GM21390 (cell line): ENCODE measurements at regions not wholly inside any gene's neighbourhood (a gene's known extent, or its start where the extent isn't known, plus 50 kb on each side); places are given as distances from the start of the nearest gene placed in this dataset.
"Not testable (repeated sequence)": the region's sequence is repeated elsewhere in the genome, so short reads cannot be mapped to it uniquely, and the experiment has no call there.

Experiments used
- ATAC-seq: cut with Tn5 transposase; IDR thresholded peaks from one replicate; pipeline ENCODE4 v1.9.1; 2021; ENCODE audit not compliant: unreplicated experiment

GRCh38 chr2:89129440-89129839 is 438.0 kb downstream of the RPIA start:
- not testable (repeated sequence) for ATAC-seq

DNA sequence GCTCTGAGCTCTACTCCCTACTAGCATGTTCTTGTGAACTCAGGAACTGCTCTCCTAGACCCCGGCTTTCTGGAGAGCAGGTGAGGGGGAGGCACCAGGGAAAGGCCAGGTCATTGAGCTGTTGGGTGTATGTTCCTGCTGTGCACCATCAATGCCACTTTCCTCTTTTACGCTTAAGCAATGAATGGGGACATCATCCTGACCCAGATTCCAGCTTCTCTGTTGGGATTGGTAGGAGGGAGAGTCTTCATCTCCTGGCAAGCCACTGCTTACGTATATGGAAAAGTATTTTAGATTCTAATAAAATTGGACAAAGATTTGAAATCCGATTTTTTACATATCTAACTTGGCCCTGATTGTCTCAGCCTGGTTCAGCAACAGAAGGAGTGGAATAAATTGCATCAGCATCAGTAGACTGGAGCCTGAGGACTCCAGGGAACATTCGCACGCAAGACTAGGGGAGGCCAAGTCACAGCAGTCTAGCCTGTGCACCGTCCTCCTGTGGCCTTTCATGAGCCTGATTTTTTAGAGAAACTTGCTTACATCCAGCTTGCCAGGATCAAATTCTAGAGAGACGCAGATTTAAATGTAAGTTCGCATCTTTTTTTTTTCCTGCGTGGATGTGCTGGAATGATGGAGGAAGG is 439.3 kb downstream of the RPIA start:
- not testable (repeated sequence) for ATAC-seq

DNA sequence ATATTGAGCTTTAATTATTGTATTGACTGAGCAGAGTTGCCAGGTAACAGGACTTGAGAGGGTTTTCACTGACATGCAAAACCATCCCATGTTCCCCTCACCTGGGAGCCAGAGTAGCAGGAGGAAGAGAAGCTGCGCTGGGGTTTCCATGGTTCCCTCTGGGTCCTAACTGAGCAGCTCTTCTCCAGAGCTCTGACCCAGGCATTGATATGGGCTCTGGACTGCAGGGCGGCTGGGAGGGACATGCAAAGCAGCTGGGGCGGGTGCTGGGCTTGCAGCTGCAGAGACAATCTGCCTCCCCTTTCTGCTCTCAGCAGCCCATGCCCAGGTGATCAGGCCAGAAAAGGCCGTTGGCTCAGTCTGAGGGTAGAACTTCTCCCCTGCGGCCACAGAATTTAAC is 451.5 kb downstream of the RPIA start:
- ATAC-seq, result not testable (repeated sequence)

DNA sequence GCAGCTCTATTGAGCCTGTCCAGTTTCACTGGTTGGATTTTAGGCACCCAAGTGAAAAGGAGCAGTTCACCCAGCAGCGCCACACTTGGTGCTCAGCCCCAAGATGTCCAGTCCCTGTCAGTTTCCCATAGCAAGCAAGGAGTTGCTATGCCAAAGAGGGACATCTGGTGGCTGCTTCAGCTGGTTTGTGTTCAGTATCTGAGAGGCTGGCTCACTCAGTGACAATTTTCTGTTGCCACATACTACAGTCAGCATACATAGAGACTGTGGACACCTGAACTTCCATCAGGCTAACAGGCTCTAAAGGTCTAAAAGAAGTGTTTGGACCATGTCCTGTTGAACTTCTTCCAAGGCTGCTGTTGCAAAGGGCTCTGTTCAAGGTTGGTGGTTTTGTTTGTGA is 453.9 kb downstream of the RPIA start:
- ATAC-seq, result not testable (repeated sequence)

DNA sequence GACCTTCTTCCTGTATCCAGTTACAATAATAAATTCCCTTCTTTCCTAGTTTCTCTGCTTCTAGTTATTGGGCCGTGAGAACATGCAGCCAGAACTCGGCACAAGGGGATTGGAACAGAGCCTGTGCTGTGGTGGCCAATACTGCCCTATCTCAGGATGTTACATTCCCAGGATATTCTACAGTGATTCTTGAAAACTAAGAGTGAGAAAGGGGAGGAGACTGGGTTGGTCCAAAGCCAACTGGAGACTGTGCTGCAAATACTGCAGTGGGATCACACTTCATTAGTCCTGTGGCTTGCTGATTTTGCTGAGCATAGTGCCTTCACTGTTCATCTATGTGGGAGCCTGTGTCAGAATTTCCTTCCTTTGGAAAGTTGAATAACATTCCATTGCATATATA is 456.8 kb downstream of the RPIA start:
- ATAC-seq, result not testable (repeated sequence)

- not testable (repeated sequence) for ATAC-seq
Measured at GRCh38 chr2:89151699-89152098, 460.2 kb downstream of the RPIA start.

DNA sequence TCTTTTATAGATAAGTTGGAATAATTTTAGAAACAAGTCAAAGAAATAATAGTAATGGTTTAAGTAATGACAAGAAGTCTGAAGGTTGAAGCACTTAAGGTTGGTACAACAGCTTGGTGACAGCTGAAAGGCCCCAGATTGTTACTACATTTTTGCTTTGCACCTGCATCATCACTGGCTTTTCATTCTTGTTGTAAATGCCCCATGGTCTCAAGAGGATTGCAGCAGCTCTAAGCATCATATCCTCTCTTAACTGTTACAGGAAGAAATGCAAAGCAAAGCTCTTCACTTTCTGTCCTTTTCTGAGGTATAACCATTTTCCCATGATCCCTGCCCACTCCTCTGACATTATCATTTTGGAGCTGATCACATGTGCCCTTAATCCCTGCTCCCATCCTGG is 461.0 kb downstream of the RPIA start:
- not testable (repeated sequence) for ATAC-seq

DNA sequence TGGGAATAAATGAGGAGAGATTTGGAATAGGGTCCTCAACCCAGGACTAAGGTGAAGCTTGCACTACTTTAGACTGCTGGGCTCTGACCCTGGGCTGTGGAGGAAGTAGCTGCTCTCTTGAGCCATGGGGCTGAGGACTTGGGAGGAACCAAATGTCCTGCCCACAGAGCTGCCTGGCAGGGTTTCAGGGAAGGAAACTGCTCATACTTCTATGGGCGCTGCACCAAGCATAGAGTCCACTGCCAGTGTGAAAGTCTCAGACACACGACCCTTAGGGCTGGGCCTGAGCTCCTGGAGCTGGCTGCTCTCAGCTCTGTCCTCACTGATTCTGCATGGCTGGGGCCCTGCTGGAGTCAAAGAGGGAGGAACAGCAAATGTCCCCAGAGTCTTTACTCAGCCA is 461.7 kb downstream of the RPIA start:
- not testable (repeated sequence) for ATAC-seq

DNA sequence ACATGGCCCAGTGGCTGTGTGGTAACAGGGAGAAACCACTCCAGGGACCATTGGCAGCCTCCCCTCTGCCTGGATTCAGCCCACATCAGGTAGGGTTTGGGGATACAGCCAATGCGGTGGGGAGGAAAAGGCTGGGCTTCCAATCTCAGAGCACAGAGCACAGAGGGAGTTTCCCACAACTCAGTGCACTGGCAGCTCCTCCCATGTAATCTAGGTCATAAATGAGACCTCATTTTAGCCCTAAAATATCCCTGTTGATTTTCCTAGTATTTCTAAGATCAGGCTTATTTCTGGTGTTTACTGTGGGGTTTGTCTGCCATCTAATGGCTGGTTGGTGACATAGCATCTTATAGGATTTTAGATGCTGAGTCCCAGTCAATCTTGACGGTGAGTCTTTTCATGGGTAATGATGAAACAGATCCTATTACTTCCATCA is 462.8 kb downstream of the RPIA start:
- ATAC-seq, result not testable (repeated sequence)

GRCh38 chr2:89160306-89160705 is 468.8 kb downstream of the RPIA start:
- not testable (repeated sequence) for ATAC-seq

- not testable (repeated sequence) for ATAC-seq
Measured at GRCh38 chr2:89161626-89162025, 470.2 kb downstream of the RPIA start.

DNA sequence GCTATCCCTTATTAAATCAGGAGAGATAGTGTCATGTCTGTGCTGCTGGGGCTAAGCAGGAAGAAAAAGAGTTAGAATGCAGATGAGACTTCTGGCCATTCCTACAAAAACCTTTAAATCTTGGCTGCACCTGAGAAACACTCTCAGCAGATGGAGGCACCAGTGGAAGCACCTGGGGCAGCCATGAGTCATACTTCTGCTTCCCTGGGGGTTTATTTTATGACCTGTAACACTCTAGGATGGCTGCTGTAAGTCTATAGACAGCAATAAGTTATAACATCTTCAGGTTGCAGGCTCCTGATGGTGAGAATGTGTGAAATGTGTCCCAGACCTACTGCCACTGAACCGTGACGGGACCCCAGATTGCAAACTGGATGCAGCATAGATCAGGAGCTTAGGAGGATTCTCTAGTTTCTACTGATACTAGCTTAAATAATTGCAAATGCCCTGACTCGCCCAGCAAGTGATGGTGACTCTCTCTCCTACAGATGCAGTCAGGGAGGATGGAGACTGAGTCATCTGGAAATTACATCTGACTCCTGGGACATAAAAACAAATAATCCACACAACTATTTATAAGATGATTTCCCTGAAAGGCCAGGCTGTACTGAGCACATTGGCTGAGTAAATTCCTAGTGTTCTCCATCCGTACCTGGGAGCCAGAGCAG is 479.2 kb downstream of the RPIA start:
- not testable (repeated sequence) for ATAC-seq

DNA sequence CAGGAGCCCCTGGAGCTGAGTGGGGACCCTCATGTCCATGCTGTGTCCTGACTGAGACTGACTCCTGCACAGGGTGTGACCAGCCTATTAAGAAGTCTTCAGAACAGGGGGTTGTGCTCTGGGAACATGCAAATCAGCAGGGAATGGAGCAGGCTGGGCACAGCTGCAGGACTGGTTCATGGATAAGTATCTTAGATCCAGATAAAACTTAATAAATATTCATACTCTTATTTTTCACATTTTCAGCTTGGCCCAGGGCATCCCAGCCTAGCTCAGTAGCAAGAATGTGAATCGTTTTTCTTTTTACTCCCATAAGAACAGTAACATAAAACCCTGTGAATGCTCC is 479.7 kb downstream of the RPIA start:
- not testable (repeated sequence) for ATAC-seq

- ATAC-seq, result not testable (repeated sequence)
Measured at GRCh38 chr2:89177004-89177403, 485.5 kb downstream of the RPIA start.

DNA sequence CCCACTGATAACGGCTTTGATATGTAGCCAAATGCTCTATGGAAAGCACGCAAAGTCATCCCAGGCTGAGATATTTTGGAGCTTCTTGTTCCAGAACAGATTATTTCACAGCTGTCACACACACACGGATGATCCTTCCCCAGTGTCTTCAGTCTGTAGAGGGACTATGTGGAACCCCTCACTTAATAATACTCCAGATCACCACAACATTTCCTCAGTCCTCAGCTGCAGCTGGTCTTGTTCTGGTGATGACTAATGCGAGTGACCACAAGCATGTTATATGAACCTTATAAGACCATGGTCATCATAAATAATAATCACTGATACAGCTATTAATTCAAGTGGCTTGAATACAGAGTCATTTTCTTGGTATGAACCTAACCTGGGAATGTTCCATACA is 490.7 kb downstream of the RPIA start:
- not testable (repeated sequence) for ATAC-seq

DNA sequence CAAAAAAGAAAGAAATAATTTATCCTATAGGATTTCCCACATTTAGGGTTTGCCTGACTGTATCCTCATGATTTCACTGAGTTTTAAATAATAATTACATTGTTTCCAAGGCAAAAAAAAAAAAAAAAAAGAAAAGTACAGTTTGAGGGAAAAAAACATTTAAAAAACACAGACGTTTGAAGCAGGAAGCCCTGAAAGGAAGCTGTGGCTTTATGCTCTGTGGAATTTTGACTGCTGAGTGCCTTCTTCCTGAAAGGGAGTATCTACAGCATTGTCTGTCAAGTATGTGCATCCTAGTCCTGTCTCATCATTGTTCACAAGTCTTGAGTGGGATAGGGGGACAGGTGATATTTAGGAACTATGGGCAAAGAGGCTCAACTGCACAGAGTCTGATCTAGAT is 493.3 kb downstream of the RPIA start:
- not testable (repeated sequence) for ATAC-seq

- not testable (repeated sequence) for ATAC-seq
Measured at GRCh38 chr2:89195636-89196251, 504.3 kb downstream of the RPIA start.

DNA sequence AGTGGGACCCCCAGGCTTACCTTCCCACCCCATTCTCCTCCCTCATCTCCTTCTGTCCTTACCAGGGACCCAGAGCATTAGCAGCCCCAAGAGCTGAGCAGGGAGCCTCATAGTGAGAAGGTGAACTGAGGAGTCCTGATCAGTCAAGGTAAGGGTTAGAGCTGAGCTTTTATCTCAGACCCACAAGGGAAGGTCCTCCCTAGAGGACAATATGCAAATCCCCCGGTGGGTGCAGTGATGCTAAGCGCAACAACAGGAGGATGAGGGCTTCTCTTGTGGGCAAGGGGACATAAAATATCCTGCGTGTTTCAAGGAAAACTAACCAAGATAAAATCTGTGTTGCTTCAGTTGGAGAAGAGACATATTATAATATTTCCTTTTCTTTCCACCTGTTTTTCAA is 505.2 kb downstream of the RPIA start:
- not testable (repeated sequence) for ATAC-seq

DNA sequence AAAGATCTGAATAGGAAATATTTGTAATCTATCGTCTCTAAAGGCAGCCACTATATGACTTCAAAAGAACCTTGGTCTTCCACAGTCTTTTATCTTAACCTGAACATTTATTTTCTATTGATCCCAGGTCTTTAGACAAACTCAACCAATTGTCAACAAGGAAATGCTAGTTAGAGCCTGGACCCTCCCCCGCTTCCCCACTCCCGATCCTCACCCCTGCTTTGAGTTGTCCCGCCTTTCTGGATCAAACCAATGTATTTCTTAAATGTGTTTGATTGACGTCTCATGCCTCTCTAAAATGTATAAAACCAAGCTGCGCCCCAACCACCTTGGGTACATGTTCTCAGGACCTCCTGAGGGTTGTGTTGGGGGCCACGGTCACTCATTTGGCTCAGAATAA is 506.6 kb downstream of the RPIA start:
- not testable (repeated sequence) for ATAC-seq

DNA sequence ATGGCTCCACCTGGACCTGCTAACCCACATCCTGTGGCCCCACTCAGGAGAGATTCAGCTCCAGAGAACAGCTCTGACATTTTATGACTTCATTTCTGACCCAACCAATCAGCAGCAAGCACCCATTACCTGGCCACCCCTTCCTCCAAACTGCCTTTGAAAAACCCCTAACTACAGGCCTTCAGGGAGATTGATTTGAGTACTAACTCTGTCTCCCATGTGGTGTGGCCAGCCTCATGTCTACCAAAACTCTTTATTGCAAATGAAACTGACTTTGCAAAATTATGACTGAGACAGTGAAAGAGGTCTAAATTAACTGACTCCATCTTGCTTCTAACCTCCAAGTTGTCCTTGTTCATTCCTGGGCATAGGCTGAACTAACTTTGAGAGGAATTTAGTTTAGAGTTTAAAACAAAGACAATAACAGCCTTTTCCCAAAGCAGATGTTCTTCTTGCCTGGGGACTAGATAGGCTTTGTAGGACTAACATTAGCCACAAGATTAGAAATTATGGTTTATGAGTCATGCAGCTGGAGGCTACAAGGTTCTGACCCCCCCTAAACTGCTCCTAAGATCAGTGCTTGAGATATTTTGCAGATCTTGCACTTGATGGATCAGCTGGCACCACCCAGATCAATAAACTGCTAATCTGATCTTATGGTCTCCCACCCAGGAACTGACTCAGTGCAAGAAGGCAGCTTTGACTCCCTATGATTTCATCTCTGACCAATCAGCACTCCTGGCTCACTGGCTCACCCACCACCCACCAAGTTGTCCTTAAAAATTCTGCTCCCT is 508.2 kb downstream of the RPIA start:
- not testable (repeated sequence) for ATAC-seq

GRCh38 chr2:89200247-89200527 is 508.7 kb downstream of the RPIA start:
- not testable (repeated sequence) for ATAC-seq

DNA sequence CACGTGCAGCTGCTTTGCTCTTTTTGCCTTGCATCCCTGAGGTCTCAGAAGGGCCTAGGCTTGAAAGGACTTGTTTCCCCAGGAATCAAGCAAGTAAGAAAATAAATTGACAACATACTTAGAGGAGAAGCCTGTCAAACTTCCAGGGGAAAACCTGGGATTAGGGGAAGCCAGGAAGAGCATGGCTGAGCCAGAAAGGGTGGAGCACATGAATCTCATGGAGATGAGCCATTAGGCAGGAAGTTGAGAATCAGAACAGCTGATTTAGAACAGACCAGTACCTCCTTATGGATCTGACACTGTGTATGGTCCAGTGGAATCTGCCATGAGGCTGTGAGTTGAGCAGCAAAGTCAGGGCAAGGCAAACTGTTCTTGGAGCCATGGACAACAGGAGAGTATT is 511.0 kb downstream of the RPIA start:
- ATAC-seq, result not testable (repeated sequence)
